Femur (tissue), 1 donor: ENCODE measurements at regions not wholly inside any gene's neighbourhood (a gene's known extent, or its start where the extent isn't known, plus 50 kb on each side); places are given as distances from the start of the nearest gene placed in this dataset.

Source experiments
- DNase-seq: peaks from one replicate; pipeline ENCODE4 v3.0.0-alpha.2; 2017

DNA sequence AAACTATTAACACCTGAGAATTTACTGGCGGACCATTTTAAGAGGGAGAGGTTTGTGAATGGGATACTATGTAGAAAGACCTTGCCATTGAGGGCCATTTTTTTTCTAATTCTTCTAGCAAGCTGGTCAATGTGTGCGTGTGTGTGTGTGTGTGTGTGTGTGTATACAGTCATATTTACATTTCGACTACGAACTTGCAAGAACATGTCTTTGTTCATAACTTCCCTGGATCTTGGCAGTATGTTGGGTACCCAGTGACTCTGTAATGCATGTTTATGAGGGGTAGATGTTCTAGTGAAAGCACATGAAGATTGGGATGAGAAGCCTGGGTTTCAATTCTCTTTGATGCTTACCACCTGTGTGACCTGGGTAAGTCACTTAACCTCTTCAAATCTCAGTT is 133.6 kb downstream of the UBE2E3 start:
- no peak for DNase-seq

GRCh38 chr2:181116261-181116660 is 135.9 kb downstream of the UBE2E3 start:
- no peak for DNase-seq

GRCh38 chr2:181117206-181117925 is 137.0 kb downstream of the UBE2E3 start:
- DNase-seq: no peak

DNA sequence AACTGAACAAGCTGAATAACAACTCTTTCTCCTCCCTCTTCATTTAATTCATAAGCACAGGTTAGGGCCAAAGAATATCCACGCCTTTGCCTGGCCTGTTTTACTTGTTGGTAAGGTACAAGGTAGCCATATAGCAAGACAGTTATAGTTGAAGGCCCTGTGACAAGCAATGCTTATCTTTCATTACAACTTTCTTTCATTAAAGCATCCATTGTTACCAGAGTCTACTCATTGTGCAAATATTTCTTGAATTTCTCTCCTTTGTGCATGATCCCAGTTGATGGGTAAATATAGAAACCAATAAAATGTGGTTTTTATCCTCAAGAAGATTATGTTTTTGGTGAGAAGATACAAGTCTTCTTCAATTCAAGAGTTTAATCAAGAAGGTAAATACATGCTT is 140.2 kb downstream of the UBE2E3 start:
- no peak for DNase-seq

DNA sequence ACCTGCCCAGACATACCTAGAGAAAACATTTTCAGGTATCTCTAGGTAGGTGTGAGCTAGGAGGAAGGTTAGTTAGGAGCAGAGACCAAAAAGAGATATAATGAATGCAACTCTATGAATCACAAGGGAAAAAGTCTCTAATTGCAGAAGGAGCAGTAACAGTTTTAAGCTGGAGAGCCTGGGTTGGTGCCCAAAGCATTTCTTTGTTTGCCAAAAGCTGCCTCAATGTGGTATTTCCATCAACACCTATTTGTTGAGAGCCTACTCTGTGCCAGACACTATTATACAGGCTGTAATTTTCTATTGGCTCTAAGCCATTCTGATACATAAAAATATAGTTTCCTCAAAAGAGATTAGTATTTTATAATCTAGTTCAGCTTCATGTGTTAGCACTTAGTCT is 141.6 kb downstream of the UBE2E3 start:
- no peak for DNase-seq

DNA sequence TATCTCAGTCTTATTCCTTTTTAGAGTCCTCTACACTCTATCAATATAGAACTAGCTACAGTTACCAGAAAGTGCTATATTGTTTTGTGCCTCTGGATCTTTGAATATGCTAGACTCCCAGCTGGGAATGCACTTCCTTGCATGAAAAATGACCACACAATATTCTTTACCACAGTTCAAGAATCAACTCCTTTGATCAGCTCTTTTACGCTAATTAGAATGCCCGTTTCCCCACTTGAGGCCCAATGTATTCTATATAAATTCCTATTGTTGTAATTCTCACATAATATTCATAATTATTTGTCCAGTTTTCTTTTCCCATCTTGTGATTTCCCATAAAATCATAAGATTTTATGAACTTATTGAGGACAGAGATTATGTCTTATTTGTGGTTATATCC is 142.2 kb downstream of the UBE2E3 start:
- no peak for DNase-seq

DNA sequence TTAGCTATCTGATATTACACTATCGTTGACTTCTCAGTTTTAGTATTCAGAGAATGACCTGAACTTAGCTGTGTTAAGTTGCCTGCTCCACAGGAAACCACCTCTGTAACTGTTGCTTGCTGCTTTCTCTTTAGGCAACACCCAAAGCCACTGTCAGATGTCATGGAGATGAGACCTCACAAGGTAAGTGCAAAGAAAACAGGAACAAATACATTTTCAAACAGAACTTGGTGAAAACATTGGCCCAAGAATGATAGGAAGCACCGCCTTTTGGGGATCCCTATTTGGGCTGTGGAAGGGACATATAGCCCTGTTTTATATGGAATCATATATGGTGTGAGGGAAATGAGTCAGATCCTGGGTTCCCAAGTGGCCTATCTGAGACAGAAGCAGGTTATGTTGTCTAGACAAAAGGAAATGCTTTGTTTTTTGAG is 143.4 kb downstream of the UBE2E3 start:
- no peak for DNase-seq

DNA sequence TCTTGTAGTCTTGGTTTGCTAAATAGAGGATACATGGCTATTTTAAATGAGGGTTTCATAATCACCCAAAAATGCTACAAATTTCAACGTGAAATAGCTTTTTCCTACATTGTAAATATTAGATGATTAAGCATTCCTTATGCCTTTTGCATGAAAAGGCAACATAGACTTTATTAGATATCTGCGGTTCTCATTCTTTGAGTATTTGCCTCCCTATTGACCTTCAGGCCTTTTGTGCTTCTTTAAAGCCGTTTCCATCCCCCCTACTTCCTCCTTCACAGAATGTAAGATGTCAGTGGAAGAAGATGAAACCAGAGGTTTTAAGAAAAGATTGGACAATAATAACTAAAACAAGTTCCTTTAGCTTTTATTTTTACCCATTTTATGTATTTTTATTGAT is 144.1 kb downstream of the UBE2E3 start:
- DNase-seq: no peak

GRCh38 chr2:181125359-181125758 is 145.0 kb downstream of the UBE2E3 start:
- DNase-seq: no peak

GRCh38 chr2:181126311-181126868 is 146.0 kb downstream of the UBE2E3 start:
- DNase-seq: no peak

- DNase-seq: no peak
Observed at GRCh38 chr2:181128199-181128598, 147.8 kb downstream of the UBE2E3 start.

DNA sequence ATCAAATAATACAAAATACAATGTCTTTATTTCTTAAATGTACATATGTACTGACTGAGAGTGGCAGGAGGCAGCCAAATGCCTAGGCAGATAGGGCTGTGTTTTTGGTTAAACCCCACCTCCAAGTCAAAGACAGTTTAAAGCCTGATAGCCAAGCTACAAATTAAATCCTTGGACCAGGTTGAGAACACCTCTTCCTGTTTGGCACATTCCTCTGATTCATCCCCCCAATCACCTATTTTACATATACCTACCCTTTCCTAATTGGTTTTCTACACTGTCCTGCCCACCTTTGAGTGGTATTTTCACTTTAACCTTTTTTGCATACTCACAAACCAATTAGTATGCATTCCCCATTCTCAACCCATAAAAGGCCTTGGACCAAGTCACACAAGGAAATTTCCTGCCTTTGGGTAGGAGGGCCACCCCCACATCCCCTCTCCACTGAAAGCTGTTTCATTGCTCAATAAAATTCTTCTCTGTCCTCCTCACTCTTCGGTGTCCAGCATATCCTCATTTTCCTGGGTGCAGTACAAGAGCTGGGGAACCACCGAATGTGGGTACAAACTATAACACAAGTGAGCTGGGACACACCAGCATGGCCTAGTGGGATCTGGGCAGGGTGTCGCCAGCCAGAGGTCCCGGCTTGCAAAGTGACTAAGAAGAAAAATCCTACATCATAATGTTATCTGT is 149.1 kb downstream of the UBE2E3 start:
- no peak for DNase-seq

DNA sequence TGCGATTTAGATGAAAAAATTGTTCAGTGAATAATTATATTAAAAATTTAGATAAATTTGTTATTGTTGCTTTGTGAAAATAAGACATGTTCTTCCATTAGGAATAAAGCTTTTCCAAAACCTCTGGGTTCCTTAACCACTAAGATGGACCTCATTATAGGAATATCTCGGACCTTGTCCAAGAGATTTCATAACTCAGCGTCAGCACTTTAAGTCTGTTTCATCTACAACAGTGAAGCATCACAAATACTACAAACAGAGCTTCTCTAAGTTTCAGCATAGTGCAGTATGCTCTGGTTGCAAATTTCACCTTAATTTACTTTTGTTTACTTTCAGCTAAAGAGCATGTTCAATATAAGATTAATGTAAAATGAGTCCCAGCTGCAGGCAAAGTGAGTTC is 150.3 kb downstream of the UBE2E3 start:
- DNase-seq: no peak

DNA sequence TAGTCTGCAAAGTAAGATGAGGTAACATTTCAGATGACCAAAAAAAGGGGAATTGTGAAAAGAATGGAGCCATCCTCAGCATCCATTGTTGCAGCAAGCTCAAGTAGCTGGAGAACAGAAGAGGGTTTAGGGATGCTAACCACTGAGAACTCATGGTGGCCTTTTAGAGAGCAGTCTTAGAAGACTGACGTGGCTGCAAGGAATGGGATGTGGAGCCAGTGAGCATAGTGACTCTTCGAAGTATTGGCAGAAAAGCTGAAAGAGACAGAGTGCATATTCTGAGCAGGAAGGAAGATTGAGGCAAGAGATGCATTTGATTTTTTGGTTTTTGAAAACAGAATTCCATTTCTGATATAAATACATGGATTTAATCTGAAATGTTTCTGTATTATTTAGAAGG is 151.2 kb downstream of the UBE2E3 start:
- DNase-seq: no peak

DNA sequence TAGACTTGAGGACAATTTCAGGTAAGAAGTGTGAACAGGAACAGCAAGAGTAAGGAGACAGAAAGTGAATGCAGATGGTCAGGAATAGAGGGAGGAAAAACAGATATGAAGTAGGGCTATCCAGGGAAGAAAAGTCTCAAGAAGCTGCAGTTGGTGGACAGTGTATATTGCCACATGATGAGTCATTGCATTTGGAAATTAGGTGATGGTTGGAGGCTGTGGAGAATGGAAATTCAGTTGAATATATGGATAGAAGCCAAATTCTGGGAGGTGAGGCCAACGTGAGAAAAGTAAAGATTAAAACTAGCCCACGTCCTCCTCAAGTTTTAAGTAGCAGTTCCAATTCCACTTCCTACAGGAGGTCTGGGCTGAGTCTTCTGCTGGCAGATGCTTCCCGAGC is 158.4 kb downstream of the UBE2E3 start:
- DNase-seq: no peak

- no peak for DNase-seq
Observed at GRCh38 chr2:181139831-181140230, 159.4 kb downstream of the UBE2E3 start.

GRCh38 chr2:181140414-181140813 is 160.0 kb downstream of the UBE2E3 start:
- DNase-seq: no peak

DNA sequence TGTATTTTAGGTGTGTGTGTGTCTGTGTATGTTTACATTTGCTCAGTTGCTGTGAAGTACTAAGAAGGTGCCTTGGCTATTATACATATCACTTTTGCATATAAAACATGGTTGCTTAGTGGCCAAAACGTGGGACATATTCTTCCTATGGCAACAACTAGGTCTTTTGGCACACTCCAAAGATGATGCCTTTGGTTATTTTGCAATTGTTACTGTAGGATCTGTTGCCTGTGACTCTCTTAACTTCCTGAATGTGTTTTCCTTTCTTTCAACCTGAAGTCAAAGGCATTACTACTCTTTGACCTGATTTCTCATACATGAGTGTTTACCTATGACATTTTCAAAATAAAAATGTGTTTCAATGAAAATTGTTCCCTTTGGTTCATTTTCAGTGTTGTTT is 160.5 kb downstream of the UBE2E3 start:
- DNase-seq: no peak

DNA sequence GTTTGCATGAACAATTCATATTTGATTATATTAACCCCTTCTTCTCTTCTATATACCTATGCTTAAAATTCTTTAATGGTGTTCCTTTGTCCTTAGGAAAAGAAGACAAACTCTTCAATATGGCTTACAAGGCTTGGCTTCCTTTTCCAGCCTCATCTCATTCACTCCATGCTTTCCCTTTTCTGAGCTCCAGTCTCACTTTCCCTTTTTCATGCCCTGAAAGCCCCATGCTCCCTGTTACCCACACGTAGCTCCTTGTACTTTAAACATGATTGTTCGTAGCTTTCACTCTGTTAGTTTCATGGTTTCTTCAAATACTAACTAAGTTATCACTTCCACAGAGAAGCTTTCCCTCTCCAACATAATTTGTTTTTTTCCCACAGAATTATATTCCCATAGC is 161.3 kb downstream of the UBE2E3 start:
- DNase-seq: no peak

DNA sequence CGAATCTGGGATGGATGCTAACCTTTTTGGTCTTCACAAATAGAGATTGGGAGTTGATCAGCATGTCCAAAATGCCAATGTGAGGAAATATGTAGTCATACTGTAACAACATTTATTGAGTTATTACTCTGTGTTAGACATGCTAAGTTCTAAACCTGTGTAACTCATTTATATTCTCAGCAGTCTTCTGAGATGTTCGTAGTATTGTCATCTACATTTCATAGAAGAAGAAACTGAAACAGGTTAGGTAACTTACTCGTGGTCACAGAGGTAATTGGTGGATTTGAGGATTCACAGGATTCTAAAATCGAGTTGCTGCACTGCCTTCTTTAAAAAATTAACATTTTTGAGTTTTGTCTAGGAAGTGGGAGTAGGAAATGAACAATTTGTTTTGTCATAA is 162.1 kb downstream of the UBE2E3 start:
- DNase-seq: no peak

- DNase-seq: no peak
Observed at GRCh38 chr2:181143790-181144300, 163.4 kb downstream of the UBE2E3 start.

GRCh38 chr2:181145645-181146044 is 165.2 kb downstream of the UBE2E3 start:
- DNase-seq: no peak

- no peak for DNase-seq
Observed at GRCh38 chr2:181146171-181146570, 165.8 kb downstream of the UBE2E3 start.

DNA sequence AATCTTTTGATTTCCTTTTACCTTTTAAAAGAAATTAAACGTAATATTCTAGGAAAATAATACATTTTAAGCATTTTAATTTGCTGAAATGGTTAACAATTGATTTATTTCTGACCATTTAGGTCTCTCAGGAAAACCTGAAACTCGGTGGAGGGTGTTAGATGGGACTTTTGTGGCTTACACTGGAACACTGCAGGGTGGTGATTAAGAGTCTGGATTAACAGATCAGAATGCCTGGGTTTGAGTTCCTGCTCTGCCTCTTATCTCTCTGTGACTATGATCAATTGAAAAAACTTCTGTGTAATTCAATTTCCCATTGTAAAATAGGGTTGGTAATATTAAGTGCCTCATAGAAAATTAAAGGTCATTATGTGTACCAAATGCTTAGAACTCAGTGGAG is 168.7 kb downstream of the UBE2E3 start:
- no peak for DNase-seq
